HG03439 (cell line): ENCODE measurements at regions not wholly inside any gene's neighbourhood (a gene's known extent, or its start where the extent isn't known, plus 50 kb on each side); places are given as distances from the start of the nearest gene placed in this dataset.
"Not testable (repeated sequence)": the region's sequence is repeated elsewhere in the genome, so short reads cannot be mapped to it uniquely, and the experiment has no call there.

Experiments
- ATAC-seq: cut with Tn5 transposase; IDR thresholded peaks from one replicate; pipeline ENCODE4 v1.9.1; 2021; ENCODE audit warnings: mild to moderate bottlenecking, moderate library complexity; ENCODE audit not compliant: unreplicated experiment

DNA sequence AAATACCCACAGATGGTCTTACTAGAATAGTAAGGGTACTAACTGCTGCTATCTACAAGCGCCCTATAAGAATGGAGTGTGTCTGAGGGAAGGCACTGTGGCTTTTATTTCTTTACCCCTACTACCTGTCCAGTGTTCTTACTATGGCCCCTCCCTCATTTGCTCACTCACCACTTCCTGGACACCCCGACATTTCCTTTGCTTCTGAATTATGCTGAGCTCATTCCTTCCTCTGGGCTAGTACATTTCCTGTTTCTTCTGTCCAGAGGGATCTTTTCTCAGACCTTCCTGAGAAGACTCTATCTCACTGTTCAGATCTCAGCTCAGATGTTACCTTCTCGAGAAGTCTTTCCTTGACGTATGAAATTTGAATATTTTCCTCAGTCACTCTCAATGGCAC lies 192.1 kb upstream of the DAB1 start:
- ATAC-seq, result no peak

GRCh38 chr1:57612833-57613232 lies 189.0 kb upstream of the DAB1 start:
- no peak for ATAC-seq

- ATAC-seq, result no peak
Measured at GRCh38 chr1:57605933-57606332, 182.1 kb upstream of the DAB1 start.

DNA sequence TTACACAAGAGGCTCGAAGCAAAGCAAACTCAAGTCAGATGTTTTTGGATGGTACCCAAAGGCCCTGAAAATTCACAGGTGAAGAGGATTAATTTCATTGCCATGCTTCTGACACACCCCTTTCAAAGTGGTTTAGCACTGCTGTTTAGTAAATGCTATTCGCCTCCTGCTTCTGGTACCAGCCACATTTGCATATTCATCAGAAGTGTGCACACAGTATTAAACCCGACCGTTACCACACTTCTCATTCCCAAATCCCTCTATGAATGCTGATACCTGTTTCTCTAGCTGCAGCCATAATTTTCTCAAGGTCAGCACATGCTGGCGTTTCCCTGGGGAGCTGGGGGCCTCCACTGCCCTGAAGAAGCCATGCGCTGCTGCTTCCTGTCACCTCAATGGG lies 179.8 kb upstream of the DAB1 start:
- ATAC-seq, result no peak

GRCh38 chr1:57600424-57600823 lies 176.6 kb upstream of the DAB1 start:
- ATAC-seq, result no peak

DNA sequence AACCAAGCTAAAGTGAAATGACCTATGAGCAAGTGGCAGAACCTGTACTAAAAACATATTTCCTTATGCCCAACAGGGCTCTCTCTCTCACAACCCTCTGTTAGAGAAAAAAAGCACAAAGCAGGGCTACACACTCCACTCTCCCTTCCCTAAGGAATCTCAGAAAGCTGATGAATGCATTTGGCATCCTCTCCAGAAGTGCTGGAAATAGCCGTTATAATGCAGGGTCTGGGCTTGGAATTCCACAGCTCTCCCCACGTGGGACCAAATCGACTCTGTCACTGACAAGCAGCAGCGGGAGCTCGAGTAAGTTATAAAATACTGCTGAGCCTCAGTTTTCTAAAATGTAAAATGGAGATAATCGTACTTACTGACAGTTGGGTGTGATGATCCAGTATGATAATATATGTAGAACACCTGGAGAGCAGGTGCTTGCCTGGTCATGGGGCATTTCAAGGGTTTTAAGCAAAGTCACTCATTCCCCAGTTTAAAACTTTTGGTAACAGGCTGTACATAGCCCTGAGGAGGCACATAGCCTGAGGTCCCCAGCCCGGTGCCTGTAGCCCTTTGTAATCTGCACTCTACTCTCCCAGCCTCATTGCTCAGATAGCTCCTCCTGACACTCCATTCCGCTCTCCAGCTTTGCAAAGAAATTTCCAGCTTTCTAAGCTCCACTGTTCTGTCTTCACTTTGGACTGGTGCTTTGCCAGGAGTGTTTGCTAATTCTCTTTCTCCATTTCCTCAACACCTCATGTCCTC lies 175.6 kb upstream of the DAB1 start:
- no peak for ATAC-seq

DNA sequence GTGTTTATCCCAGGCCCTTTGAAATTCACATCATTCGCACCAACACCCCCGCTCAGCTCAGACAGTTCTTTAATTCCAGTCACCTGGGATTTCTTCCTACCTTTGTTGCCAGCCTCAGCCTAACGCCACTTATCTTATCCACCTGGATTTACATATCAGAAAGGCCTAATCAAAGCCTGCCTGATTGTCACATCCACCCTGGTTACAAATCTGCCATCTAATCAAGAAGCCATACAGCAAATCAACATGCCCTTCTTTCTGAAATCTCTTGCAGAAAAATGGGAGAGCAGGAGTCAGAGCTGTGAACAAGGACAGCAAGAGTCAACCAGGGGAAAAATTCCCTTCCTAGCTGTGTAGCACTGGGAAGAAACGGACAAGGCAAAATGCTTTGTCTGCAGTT lies 173.2 kb upstream of the DAB1 start:
- no peak for ATAC-seq

GRCh38 chr1:57594002-57594401 lies 170.1 kb upstream of the DAB1 start:
- no peak for ATAC-seq

DNA sequence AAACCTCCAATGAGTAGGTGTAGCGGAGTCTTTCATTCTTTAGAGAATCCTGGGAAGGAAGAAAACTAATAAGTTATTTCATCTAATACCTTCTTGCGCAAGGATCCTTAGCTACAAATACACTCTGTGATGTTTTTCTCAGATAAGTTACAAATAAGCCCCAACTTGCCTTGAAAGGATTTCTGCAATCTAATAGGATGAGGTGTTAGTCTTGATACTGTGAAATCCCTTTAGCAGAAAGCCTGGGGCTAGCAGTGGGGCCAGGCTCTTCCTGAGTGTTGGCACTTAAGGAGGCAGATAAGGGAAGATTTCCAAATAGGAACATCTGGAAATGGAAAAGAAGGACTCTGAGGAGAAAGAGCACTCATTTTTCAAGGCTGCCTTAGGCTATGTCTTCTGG lies 168.0 kb upstream of the DAB1 start:
- ATAC-seq, result no peak

DNA sequence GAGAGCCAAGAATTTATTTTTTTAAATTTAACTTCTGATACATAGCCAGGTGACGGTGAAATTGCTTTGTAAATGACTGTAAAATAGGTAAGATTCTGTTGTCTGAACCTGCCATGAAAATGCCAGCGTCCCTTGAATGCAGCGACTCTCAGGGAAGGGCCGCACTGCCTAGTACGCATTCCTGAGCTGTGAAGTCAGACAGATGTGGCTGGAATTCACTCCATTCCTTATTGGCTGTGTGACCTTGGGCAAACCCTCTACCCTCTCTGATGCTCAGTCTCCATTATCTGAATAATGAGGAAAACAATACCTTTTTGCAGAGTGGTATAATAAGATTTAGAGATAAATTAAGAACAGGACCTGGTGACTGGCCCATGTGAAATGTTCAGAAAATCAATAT lies 167.1 kb upstream of the DAB1 start:
- ATAC-seq, result no peak

- no peak for ATAC-seq
Measured at GRCh38 chr1:57586842-57587241, 163.0 kb upstream of the DAB1 start.

GRCh38 chr1:57578680-57579079 lies 154.8 kb upstream of the DAB1 start:
- no peak for ATAC-seq

DNA sequence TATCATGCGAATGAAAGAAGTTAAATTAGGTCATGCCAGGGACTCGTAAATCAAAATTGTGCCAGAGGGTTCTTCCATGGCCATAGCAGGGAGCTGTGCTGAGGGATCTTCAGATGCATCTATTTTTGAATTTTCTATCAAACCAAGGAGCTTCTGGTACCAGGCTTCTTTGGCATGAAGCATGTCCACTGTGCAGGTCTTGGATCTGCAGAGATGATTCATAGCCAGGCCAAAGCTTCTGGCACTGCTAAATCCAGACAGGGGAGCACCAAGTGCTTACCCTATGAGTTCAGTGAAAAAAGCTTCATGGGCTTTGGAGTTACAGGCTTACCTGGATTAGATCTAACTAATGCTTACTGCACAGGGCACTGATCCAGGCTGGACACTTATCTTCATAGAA lies 154.2 kb upstream of the DAB1 start:
- ATAC-seq, result no peak

- no peak for ATAC-seq
Measured at GRCh38 chr1:57576756-57577155, 152.9 kb upstream of the DAB1 start.

- no peak for ATAC-seq
Measured at GRCh38 chr1:57572016-57572415, 148.2 kb upstream of the DAB1 start.

DNA sequence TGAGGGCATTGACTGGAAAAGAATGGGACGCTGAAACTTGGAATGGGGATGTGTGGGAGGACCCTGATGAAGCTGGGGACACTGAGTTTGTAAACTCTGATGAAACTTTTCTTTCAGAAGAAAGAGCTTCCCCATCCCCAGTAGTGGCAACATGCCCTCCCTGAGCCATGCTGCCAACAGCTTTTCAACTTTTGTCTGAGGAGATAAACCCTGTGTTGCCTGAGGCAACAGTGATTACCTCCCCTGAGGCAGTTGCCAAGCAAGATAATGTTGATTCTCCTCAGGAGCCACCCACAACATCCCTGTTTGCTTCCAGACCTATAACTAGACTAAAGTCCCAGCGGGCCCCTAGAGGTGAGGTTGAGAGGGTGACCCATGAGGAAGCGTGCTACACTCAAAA lies 134.2 kb upstream of the DAB1 start:
- ATAC-seq, result not testable (repeated sequence)

DNA sequence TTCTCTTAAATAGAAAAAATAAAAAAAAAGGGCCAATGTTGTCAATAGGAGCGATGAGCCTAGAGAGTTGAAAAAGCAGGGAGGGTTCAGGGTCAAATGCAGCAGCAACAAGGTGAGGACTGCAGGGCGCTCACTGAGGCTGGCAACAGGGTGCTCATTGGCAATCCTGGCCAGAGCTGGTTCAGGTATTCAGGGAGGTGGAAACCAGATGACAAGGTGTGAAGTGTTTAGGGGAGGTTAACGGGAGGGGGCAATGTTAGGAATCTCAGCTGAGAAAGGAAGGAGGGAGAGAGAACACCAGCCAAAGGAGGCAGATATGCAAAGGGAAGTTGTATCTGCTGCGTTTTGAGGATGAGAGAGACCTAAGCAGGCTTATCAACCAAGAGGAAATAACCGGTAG lies 129.8 kb upstream of the DAB1 start:
- ATAC-seq, result no peak

DNA sequence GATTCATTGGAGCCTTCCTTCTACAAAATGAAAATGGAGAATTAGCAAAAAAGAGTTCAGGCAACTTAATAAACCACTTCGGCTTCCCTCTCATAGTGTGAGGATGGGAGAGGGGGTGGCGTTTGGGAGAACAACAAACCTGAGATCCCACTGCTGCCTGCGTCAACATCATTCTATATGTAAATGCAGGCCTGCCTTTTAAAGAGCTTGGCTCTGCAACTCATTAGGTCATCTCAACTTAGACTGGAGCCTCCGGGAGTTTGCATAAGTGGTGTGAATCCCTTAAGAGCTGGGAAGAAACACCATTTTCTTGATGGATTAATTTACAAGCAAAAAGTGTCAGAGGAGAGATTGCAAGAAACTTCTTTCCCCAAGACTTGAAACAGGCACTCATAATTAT lies 127.6 kb upstream of the DAB1 start:
- no peak for ATAC-seq

GRCh38 chr1:57550092-57550491 lies 126.2 kb upstream of the DAB1 start:
- no peak for ATAC-seq

DNA sequence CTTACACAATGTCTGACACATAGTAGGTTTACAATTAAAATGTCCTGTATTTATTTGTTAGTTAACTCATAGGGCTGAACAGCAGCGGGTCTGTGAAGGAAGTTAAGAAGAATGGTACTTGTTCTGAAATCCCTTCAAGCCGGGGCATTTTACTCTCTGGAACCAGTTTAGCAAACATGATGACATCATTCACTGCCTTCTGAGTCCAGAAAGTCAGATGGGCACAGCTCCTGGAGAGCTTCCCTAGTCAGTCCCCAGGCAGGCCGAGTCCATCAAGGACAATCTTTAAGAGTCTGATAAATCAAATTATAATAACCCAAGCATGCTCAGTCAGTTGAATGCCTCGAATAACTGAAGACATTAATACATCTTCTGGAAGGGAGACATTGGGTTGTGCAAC lies 125.4 kb upstream of the DAB1 start:
- no peak for ATAC-seq

DNA sequence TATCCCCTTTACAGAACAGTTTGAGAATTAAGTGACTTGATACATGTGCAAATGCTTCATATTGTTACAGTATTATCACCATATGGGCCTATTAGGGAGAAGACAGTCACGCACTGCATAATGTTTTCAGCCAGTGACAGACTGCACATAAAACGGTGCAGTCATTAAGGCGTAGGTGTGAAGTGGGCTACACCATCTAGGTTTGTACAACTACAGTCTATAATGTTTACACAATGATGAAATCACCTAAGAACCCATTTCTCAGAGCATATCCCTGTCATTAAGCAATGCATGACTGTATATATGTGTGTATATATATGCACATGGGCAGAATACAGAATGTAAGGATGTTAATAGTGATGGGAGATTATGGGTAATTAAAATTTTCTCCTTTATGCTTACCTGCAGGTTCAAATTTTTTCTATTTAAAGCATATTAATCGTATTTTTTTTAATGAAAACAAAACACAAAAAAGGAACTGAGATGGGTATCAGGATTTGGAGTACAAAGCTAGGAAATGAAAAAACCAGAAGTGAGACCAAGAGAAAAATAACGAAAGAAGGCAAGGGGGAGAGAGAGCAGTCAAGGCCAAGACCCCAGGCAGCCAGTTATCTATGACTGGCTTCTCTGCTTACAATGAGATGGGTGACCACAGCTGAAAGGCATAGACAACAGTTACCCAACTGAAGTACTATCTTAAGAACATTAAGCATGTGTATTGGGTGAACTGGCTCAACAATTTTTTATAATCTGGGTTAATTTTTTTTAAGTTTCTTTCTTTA lies 122.9 kb upstream of the DAB1 start:
- no peak for ATAC-seq

DNA sequence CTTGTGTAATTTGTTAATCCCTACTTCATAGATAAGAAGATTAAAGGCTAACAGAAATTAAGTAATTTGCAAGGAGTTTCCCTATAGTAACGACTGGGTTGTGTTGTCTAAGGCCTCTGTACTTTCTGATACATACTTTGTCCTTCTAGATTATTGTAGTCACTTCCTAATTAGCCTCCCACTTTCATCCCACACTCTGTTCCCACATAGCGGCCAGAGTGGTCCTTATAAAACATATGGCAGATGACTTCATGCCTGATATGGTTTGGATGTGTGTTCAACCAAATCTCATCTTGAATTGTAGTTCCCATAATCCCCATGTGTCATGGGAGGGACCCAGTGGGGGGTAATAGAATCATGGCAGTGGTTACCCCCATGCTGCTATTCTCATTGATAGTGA lies 120.5 kb upstream of the DAB1 start:
- no peak for ATAC-seq
